Right cardiac atrium (tissue), 5 donors: ENCODE measurements at regions not wholly inside any gene's neighbourhood (a gene's known extent, or its start where the extent isn't known, plus 50 kb on each side); places are given as distances from the start of the nearest gene placed in this dataset.
"Not testable (repeated sequence)": the region's sequence is repeated elsewhere in the genome, so short reads cannot be mapped to it uniquely, and the experiment has no call there.

Experiments
- ATAC-seq, 2 donors: fragments of 200-7000 bp; cut with Tn5 transposase; one replicate each; pipeline versions ENCODE4 v1.8.0 to v1.9.1; 2020; ENCODE audit warnings: moderate library complexity in 2 of 2, mild to moderate bottlenecking in 1 of 2
- DNase-seq, 3 donors: peaks; one replicate each; pipeline ENCODE4 v3.0.0-alpha.2; 2020
- H3K27ac ChIP-seq: one replicate; pipeline ENCODE4 v1.5.1; 2013; ENCODE audit warnings: mild to moderate bottlenecking, low read length, control low read depth, moderate library complexity
- H3K27me3 ChIP-seq: one replicate; pipeline ENCODE4 v1.6.1; 2013; ENCODE audit not compliant: control insufficient read depth, insufficient read depth
- H3K4me1 ChIP-seq: one replicate; pipeline ENCODE4 v1.6.1; 2013; ENCODE audit warnings: low read length; ENCODE audit not compliant: control insufficient read depth, insufficient read depth
- H3K4me3 ChIP-seq: one replicate; pipeline ENCODE4 v1.5.1; 2013; ENCODE audit warnings: low read length, control low read depth
- H3K9me3 ChIP-seq: one replicate; pipeline ENCODE4 v1.6.1; 2013; ENCODE audit warnings: low read length; ENCODE audit not compliant: control insufficient read depth
- WGBS: extraction: QIAGEN DNeasy Blood & Tissue Kit; methylation state at CpG from one replicate; pipeline ENCODE4 v1.1.7; 2013; 5-methylcytosine and 5-hydroxymethylcytosine counted together
- intact Hi-C, 4 donors: fragments of 100-400 bp; cut with DNase I; formaldehyde crosslinking; loops; one replicate each; pipeline versions ENCODE4 v1.11.0 to v1.14.0; 2022 to 2023
- donor health status: healthy with polysubstance abuse.
- donor health status: DM: no; HTN: yes; CAD: no.
- donor health status: DM: no; HTN: no; CAD: no.
- donor health status: DM: no; HTN: yes; CAD: no; lungs with severe emphysema.
- donor health status: DM: yes; HTN: yes; CAD: no.

- ATAC-seq (no peak), DNase-seq (no peak)
- 69% methylated on average over 2 of the region's 2 CpGs for WGBS
- no peak overlapping the region for H3K4me3 ChIP-seq
- no peak overlapping the region for H3K27ac ChIP-seq
- intact Hi-C loops: no loop called here
- no peaks in the 10 kb centered on the region for H3K4me1 ChIP-seq
- no peaks in the 10 kb centered on the region for H3K9me3 ChIP-seq
- H3K27me3 ChIP-seq: no peaks in the 10 kb centered on the region
Observed at GRCh38 chr6:114649298-114649697, 306.5 kb upstream of the HS3ST5 start.

DNA sequence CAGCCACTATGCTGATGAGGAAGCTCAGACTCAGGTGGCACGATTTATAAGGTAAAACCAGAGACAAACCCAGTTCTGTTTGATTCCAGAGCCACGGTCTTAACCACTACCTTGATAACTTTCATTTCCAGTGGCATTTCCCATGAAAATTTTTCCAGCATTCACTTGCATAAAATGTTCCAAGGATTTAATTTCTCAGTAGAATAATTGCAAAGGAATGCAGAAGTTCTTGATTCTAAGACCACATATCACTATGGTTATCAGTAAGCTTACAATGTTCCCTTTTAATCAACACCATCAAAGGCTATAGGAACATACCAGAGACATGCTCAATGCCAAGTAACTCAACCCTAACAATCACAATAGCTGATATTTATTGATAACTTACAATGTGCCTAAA is 306.0 kb upstream of the HS3ST5 start:
- Histone ChIP-seq H3K4me1 (no peaks in the 10 kb centered on the region), H3K4me3 (no peak overlapping the region), H3K27me3 (no peaks in the 10 kb centered on the region), H3K9me3 (no peaks in the 10 kb centered on the region), H3K27ac (no peak overlapping the region)
- ATAC-seq (no peak), DNase-seq (no peak)
- intact Hi-C loops: no loop called here
- WGBS: 62% methylated on average over 2 of the region's 2 CpGs

DNA sequence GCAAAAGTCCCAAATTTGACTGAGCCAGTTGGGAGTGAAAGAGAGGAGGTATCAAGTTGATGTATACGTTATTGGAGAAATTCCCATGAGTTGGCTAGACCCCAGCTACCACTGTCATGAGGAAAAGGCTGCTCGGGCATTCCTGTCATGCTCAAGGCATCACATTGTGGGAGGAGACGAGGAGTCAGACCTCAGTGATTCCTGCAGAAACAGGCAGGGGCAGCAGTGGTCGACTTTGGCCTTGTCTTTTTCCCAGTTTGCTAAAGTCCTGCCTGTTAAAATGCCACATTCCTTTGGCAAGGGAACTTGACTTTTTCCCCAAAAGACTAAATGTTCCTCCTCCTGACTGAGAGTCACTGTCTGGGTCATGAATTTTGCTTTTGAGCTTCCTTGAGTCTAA is 295.5 kb upstream of the HS3ST5 start:
- ATAC-seq: no peak
- H3K27ac ChIP-seq: no peak overlapping the region
- H3K4me1 ChIP-seq: no peaks in the 10 kb centered on the region
- no peaks in the 10 kb centered on the region for H3K9me3 ChIP-seq
- no peak for DNase-seq
- H3K27me3 ChIP-seq: no peaks in the 10 kb centered on the region
- 22% methylated on average over 4 of the region's 4 CpGs for WGBS
- H3K4me3 ChIP-seq: no peak overlapping the region
- intact Hi-C loops: no loop called here

DNA sequence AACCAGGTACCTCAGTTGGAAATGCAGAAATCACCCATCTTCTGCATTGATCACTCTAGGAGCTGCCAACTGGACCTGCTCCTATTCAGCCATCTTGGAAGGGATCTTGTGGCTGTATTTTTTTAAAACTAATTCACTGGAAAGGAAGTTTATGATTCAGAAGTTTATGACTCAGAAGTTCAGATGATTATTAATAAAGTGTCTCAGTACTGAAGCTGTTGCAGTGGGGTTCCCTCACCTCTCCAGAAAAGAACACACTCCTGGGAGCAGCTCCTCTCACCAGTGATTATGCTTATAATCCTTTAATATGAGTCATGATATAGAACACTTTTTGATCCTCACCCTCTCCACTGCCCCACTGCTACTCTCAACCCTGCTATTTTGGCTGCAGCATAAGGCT is 291.2 kb upstream of the HS3ST5 start:
- H3K4me3 ChIP-seq: no peak overlapping the region
- H3K4me1 ChIP-seq: no peaks in the 10 kb centered on the region
- intact Hi-C loops: no loop called here
- H3K27ac ChIP-seq: no peak overlapping the region
- no peak for DNase-seq
- ATAC-seq: no peak
- no peaks in the 10 kb centered on the region for H3K27me3 ChIP-seq
- H3K9me3 ChIP-seq: no peaks in the 10 kb centered on the region

DNA sequence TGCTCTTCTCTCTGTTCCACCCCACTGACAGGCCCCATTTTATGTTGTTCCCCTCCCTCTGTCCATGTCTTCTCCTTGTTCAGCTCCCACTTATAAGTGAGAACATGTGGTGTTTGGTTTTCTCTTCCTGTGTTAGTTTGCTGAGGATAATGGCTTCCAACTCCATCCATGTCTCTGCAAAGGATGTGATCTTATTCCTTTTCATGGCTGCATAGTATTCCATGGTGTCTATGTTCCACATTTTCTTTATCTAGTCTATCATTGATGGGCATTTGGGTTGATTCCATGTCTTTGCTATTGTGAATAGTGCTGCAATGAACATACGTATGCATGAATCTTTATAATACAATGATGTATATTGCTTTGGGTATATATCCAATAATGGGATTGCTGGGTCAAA is 283.4 kb upstream of the HS3ST5 start:
- H3K4me1 ChIP-seq, H3K27ac ChIP-seq, DNase-seq, H3K4me3 ChIP-seq, intact Hi-C loops, ATAC-seq, H3K9me3 ChIP-seq, H3K27me3 ChIP-seq: not testable (repeated sequence)
- WGBS: 96% methylated on average over 1 of the region's 1 CpG

- ATAC-seq: no peak
- no peaks in the 10 kb centered on the region for H3K9me3 ChIP-seq
- no peak overlapping the region for H3K27ac ChIP-seq
- intact Hi-C loops: no loop called here
- H3K4me1 ChIP-seq: no peaks in the 10 kb centered on the region
- no peak overlapping the region for H3K4me3 ChIP-seq
- no peak for DNase-seq
- 82% methylated on average over 2 of the region's 2 CpGs for WGBS
- H3K27me3 ChIP-seq: no peaks in the 10 kb centered on the region
Observed at GRCh38 chr6:114619621-114620200, 276.9 kb upstream of the HS3ST5 start.

- no peaks in the 10 kb centered on the region for H3K4me1 ChIP-seq
- DNase-seq: no peak
- no peak for ATAC-seq
- intact Hi-C loops: no loop called here
- no peaks in the 10 kb centered on the region for H3K27me3 ChIP-seq
- no peak overlapping the region for H3K27ac ChIP-seq
- no peak overlapping the region for H3K4me3 ChIP-seq
- H3K9me3 ChIP-seq: no peaks in the 10 kb centered on the region
Observed at GRCh38 chr6:114611696-114612095, 268.9 kb upstream of the HS3ST5 start.

GRCh38 chr6:114608091-114608490 is 265.3 kb upstream of the HS3ST5 start:
- WGBS: 56% methylated on average over 2 of the region's 2 CpGs
- ATAC-seq: no peak
- no peak for DNase-seq
- Histone ChIP-seq H3K9me3 (no peaks in the 10 kb centered on the region), H3K4me1 (no peaks in the 10 kb centered on the region), H3K27me3 (no peaks in the 10 kb centered on the region), H3K4me3 (no peak overlapping the region), H3K27ac (no peak overlapping the region)
- intact Hi-C loops: no loop called here

DNA sequence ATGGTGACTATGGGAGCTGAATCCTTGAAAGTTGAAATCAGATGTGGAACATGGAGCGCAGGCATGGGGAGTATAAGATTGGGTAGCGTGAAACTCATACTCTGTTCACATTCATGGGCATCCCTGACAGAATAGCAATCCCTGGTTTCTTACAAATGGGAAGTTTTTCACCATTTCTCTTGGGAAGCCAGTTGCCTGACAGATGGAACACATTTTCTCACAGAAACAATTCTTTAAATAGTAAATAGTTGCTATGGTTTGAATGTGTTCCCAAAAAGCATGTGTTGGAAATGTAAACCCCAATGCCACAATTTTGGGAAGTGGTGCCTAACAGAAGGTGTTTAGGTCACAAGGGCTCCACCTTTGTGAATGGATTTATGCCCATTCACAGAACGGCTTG is 262.8 kb upstream of the HS3ST5 start:
- Histone ChIP-seq H3K4me1 (no peaks in the 10 kb centered on the region), H3K9me3 (no peaks in the 10 kb centered on the region), H3K4me3 (no peak overlapping the region), H3K27ac (no peak overlapping the region), H3K27me3 (no peaks in the 10 kb centered on the region)
- WGBS: 80% methylated on average over 3 of the region's 3 CpGs
- no peak for DNase-seq
- intact Hi-C loops: no loop called here
- ATAC-seq: no peak

GRCh38 chr6:114600381-114600780 is 257.6 kb upstream of the HS3ST5 start:
- WGBS: 57% methylated on average over 1 of the region's 1 CpG
- Histone ChIP-seq H3K27ac (no peak overlapping the region), H3K4me3 (no peak overlapping the region), H3K9me3 (no peaks in the 10 kb centered on the region), H3K4me1 (no peaks in the 10 kb centered on the region), H3K27me3 (no peaks in the 10 kb centered on the region)
- ATAC-seq (no peak), DNase-seq (no peak)
- intact Hi-C loops: no loop called here

GRCh38 chr6:114595591-114595990 is 252.8 kb upstream of the HS3ST5 start:
- no peaks in the 10 kb centered on the region for H3K9me3 ChIP-seq
- ATAC-seq (no peak), DNase-seq (no peak)
- H3K27ac ChIP-seq: no peak overlapping the region
- H3K27me3 ChIP-seq: no peaks in the 10 kb centered on the region
- no peaks in the 10 kb centered on the region for H3K4me1 ChIP-seq
- intact Hi-C loops: no loop called here
- WGBS: 55% methylated on average over 2 of the region's 2 CpGs
- no peak overlapping the region for H3K4me3 ChIP-seq

DNA sequence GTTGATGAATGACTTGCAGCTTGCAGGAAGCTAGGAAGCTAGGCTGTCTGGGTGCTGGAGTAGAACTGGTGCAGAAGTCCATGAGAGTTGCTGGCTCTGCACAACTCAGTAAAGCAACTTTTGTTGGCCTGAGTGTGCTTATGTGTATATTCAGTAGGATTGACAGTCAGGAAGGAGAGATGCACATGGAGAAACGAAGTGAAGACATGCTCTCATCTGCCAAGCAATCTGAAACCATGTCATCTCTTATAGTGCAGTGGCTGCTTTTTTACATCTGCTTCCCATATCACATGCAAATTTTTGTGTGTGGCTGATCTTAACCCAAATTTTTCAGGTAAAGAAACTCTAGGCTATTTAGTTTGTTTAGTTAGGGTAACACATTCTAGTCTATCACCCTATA is 252.4 kb upstream of the HS3ST5 start:
- Histone ChIP-seq H3K4me3 (no peak overlapping the region), H3K27ac (no peak overlapping the region), H3K9me3 (no peaks in the 10 kb centered on the region), H3K4me1 (no peaks in the 10 kb centered on the region), H3K27me3 (no peaks in the 10 kb centered on the region)
- 26% methylated on average over 1 of the region's 1 CpG for WGBS
- ATAC-seq (no peak), DNase-seq (no peak)
- intact Hi-C loops: no loop called here
